DND-41 (cell line): ENCODE measurements at regions not wholly inside any gene's neighbourhood (a gene's known extent, or its start where the extent isn't known, plus 50 kb on each side); places are given as distances from the start of the nearest gene placed in this dataset.

Experiments used
- EZH2 ChIP-seq: IDR thresholded peaks from 3 replicates; pipeline ENCODE4 v1.6.1; 2012; ENCODE audit warnings: borderline replicate concordance, low read depth, mild to moderate bottlenecking, moderate library complexity, low read length, inconsistent platforms; ENCODE audit not compliant: severe bottlenecking
- TF ChIP-seq, protein P1 (sequence below): IDR thresholded peaks from 2 replicates; pipeline ENCODE4 v1.5.1; 2012; ENCODE audit warnings: borderline replicate concordance, low read length, moderate library complexity, mild to moderate bottlenecking; ENCODE audit not compliant: poor library complexity, severe bottlenecking; ENCODE audit errors: extremely low read depth

DNA sequence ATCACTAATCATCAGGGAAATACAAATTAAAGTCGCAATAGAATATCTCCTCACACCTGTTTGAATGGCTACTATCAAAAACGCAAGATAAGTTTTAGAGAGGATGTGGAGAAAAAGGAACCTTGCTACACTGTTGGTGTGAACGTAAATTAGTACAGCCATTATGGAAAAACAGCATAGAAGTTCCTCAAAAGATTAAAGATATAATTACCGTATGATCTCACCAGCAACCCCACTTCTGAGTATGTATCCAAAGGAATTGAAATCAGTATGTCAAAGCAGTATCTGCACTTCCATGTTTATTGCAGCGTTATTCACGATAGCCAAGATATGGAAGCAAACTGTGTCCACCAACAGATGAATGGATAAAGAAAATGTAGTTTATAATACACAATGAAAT lies 164.4 kb downstream of the ZNF365 start:
- TF ChIP-seq, protein P1, sequence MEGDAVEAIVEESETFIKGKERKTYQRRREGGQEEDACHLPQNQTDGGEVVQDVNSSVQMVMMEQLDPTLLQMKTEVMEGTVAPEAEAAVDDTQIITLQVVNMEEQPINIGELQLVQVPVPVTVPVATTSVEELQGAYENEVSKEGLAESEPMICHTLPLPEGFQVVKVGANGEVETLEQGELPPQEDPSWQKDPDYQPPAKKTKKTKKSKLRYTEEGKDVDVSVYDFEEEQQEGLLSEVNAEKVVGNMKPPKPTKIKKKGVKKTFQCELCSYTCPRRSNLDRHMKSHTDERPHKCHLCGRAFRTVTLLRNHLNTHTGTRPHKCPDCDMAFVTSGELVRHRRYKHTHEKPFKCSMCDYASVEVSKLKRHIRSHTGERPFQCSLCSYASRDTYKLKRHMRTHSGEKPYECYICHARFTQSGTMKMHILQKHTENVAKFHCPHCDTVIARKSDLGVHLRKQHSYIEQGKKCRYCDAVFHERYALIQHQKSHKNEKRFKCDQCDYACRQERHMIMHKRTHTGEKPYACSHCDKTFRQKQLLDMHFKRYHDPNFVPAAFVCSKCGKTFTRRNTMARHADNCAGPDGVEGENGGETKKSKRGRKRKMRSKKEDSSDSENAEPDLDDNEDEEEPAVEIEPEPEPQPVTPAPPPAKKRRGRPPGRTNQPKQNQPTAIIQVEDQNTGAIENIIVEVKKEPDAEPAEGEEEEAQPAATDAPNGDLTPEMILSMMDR, result no peak
- TF ChIP-seq EZH2, result no peak
